ENCODE measurements at regions not wholly inside any gene's neighbourhood (a gene's known extent, or its start where the extent isn't known, plus 50 kb on each side); places are given as distances from the start of the nearest gene placed in this dataset.

DNA sequence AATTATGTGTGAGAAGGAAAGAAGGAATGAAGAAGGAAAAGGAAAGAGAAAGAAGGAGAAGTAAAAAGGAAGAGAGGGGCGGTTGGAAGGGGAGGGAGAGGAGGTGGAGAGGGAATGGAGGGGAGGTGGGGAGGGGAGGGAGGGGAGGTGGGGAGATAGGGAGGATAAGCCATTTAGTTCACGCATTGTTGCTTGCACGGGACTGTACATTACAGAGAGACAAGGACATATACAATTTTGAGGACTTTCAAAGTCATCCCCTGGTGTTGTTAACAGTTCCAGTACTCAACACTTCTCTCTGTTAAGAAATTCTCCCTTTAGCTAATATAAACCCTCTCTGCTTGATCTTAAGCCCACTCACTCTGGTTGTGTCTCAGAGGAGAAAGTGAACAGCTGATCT, 312.5 kb downstream of the GRIN2B start:
- DNase-seq: no peak

DNA sequence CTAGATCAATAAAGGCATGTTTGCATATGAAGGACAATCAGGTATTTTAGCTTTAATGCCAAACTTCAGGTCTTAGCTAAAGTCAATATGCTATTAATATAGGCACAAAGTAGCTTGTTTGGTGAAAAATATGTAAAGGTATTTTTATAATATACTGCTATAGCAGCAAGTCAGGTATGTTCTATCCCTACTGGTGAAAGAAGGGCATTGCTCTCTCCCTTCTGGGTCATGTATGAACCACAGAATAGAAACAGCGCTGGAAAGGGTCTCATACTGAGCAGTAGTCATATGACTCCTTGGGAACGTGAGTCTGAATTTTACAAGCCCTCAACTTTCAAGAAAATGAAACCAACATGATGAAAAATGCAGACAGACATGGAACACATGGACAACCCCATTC, 314.6 kb downstream of the GRIN2B start:
- no peak for DNase-seq

DNA sequence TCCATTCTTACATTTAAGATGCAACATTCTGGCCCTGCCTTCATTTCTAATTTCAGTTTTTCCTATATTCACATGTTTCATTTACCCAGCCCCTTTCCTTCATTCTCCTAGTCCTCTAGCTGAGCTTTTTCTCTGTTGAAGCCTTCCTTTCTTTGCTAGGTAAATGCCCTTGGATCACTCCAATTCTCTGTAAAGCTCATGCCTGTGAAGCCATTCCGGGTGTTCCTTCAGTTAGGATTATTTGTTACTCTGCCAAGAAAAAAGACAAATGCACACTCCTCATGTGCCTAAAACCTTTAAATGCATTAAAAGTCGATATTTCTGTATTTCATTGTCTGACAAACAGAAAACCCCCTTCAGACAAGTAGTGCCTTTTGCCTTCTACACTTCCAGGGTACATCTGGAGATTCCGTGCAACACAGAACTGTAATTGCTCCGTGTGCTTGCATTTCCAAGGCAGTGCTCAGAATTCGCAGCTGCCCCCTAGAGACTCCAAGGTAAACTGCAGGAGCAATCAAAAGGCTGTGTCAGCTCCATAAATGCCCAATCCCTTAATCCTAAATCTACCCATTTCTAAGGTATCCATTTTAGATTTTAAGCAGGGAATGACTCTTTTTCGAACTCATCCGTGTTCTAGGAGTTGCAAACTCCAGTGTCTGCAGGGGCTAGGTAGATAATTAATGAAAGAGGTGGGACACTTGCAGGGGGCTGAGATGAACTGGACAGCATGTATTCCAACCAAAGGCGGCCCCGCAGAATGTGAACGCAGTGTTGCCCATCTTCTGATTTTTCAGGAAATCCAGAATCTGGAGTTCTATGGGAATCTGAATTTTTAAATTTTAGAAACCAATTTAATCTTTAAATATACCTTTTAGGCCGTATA, 320.2 kb downstream of the GRIN2B start:
- no peak for DNase-seq

DNA sequence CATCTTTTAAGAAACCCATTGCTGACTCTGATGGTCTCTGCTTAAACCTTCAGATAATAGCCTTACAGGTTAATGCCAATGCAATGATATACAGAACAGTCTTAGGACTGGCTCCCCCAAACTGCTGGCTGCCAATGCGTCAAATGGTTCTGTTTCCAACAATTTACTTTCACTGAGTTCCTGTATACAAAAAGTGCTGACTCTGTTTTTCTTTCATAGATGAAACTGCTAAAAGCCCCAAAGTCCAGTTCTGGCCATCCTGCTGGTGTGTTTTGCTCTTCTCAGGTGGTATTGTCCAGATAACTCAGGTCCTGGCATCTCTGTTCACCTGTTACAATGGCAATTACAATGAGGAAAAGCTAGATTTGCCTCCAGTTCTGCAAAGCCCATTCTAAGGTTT, 326.9 kb downstream of the GRIN2B start:
- no peak for DNase-seq

DNA sequence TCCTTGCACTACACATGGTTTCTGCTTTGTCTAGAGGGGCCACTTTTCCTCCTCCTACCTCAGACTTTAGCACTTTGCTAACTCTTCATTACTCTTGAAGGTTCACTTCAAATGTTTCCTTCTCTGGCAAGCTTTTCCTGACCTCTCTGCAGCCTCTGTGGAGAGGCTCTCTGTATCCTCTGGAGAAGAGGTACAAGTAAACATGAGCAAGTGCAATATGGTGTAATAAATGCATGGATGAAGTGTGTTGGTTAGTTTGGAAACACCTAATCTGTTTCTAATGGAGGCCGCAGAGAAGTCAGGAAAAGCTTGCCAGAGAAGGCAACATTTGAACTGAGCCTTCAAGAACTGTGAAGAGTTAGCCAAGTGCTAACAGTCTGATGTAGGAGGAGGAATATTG, 329.3 kb downstream of the GRIN2B start:
- no peak for DNase-seq

DNA sequence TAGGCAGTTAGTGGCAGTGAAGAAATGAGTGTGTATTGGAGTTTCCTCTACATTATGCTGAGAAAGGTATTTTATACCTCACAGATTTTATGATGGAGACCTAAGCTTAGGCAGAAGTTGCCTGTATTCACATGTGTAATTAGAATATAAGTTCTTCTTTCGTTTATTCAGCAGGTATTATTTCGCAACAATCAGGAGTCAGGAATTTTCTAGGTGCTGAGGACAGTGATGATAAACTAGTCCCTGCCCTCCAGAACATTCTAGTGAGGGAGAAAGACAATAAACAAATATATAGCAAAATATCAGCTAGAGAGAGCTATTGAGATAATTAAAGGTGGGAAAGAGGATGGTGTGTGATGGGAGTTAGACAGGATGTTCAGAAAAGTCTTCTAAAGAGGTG, 345.7 kb downstream of the GRIN2B start:
- no peak for DNase-seq

DNA sequence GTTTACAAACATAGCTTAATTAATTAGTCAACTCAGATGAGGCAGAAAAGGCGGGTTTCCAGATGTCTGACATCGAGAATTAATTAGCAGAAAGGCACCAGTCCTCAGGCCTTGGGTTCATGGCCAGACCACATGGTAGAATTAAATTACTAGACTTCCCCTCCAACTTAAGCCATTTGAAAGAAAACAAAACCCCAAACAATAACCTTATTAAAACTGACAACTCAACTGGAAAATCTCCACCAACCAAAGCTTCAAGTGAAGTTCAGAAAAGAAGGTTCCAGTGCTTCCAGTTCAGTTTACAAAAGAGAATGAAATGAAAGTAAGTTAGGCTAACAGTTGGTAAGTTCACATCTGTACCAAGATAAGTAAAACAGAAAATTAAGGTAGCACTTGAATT, 349.5 kb downstream of the GRIN2B start:
- DNase-seq: no peak

DNA sequence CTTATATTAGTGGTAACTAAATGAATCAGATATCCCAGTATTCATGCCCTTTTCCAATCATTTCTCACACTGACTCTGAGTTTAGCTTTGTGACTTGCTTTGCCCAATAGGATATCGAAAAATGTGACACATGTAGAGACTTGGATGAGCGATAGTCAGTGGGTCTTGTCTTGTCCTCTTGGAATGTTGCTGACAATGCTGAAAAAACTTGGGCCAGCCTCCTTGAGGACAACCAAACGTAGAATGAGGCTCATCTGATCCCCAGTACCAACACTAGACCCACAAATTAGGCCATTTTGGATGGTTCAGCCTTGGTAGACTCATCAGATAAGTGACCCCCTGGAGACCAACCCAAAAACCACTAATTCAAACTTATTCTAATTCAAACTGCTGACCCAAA, 351.0 kb downstream of the GRIN2B start:
- DNase-seq: no peak

DNA sequence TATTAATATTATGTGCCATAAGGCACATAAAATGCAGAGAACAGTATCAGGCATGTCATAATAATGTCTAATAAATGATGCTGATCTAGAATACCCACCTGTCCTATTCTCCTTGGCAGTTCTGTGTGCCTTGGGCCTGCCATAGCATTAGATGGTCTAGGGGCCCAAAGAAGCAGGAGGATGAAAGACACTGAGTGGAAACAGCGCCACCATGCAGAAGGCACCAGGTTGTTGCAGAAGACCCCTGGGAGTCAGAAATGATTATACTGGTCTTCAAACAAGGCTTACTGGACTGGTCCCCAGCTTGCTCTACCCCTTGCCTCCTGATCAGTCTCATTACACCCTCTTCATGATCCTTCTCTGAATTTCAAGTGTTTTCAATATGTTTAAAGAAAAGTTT, 353.3 kb downstream of the GRIN2B start:
- DNase-seq: no peak

DNA sequence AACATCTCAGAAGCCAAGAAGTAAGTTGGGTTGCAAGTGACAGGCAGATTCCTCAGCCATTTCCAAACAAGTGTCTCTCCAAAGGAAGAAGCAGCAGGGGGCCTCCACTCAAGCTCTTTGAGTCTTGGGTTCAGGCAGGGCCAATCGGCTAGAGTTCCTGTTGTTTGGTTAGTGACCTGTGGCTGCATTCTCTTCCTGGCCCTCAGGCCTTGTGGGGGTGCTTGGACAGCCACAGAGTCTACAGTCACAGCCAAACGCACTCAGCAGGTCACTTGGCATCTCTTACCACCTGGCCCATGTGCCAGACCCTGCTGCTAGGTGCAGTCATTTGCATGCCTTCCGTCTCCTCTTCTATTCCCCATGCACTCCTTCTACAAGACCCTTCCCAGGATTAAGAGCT, 353.9 kb downstream of the GRIN2B start:
- no peak for DNase-seq

DNA sequence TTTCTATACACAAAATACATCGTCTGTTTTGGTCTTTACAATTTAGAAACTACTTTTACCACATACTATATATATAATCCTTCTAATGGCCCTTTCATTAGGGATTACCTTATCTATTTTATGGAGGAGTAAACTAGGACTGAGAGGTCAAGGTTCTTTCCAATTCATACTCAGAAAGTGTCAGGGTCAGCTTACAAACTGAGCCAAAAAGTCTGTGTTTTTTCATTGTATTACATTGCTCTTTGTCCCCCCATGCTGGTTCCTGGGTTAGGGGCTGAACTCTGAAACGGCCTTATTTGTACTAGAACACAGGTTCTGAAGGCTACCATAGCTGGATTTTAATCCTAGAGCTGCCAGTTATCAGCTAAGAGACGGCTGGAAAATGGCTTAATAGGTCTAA, 368.1 kb downstream of the GRIN2B start:
- no peak for DNase-seq

DNA sequence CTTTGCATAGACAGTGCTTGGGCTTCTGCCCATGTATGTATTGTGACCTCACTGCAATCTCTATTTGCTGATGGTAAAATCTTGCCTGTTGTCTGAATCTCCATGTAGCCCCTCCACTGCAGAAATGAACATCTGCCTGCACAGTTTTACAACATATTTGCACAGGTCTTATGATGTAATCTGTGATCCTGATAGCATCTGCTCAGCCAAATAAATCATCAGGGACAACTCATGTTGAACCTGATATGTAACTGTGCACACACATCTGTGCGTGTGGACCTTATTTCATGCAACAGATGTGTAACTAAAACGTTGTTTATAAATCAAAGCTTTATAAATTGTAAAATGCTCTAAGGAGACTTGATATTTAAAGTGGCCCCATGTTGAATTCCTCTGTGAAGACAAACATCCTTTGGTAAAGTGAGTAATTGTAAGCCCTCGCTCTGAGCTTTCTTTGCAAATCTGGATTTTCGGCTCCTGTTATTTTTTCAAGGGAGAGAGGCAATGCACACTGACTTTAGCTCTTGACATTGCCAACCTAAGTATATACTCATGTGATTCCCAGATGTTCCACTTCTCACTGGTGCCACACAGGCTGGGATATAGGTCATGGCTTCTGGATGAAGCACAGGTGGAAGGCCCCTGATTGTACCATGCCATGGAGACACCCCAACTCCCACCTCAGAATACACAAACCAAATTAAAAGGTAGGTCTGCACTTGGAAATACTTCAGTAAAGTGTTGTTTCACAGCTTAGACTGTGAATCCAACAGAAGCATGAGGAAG, 371.3 kb downstream of the GRIN2B start:
- DNase-seq: no peak

DNA sequence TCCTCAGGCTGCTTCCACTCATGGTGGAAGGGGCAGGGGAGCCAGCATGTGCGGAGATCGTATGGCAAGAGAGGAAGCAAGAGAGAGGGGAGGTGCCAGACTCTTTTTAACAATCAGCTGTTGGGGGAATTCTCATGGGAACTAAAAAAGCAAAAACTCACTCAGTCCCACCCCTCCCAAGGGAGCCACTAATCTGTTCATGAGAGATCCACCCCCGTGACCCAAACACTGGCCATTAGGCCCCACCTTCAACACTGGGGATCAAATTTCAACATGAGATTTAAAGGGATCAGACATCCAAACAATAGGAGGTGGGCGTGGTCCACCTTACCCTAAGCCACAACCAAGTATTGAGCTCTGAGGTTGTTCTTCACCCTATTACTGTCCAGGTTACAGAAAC, 375.1 kb downstream of the GRIN2B start:
- no peak for DNase-seq

DNA sequence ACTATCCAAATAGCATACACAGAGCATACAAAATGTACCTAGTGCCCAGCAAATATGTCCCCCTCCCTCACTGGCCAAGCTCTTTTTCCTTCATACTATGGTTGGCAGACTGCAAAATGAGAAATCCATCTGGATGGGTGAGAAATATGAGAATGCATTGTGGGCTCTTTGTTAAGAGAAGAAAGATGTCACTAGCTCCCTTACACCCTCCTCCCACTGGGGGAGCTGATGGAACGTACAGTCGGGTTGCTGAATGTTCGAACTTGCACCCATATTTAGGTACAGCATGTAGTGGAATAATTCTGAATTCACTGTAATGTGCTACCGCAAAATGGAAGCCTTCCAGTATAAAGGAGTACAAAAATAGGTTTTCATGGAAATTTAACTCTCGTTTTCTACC, 377.4 kb downstream of the GRIN2B start:
- DNase-seq: no peak

DNA sequence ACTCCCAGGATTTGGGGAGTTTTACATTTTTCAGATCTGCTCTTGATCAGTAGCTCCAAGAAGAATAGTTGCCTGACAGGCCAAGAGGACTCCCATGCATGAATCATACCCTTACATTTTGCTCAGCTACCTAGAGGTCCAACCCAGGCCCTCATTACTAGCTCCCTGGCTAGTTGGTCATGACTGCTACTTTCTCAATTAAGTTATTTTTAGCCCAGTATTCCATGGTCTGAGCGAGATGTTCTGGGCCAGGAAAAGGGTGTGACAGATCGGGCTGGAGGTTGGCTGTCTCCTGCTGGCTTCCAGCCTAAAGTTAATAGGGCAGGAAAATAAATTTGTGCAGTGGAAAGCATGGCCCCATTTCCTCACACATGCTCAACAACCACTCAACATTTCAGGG, 379.2 kb downstream of the GRIN2B start:
- no peak for DNase-seq

DNA sequence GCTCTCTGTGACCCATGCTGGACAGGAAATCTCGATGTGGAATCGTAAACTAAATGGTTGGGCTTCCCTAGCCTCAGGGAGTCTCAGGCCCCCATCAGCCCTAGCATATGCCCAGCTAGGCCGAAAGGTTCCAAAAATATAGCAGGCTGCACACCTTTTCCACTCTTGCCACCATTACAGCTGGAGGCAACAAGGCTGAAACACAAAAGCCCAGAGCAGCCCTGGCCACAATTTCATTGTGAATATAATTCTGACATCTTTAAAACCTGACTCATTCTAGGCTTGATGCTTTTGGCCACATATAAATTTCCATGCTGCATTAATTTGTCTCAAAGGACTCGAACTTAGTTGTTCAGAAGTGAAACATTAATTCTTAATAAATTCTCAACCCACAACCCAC, 382.2 kb downstream of the GRIN2B start:
- no peak for DNase-seq

DNA sequence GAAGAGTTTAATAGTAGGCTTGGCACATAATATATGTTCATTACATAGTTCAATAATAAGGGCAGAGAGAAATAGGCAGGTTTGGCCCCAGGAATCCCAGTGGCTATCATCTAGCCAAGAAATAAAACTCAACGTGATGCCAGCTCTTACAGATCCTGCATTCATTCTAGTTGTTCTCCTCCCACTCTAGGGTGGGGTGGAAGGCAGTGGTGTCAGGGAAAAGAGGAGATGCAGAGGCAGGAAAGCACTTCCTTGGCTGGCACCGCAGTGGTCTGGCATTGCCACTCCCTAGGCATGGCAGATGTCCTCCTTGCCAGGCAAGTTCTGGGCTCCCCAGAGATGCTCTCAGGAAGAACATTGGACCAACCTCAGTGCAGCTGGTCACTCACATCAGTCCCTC, 383.6 kb downstream of the GRIN2B start:
- DNase-seq: no peak

DNA sequence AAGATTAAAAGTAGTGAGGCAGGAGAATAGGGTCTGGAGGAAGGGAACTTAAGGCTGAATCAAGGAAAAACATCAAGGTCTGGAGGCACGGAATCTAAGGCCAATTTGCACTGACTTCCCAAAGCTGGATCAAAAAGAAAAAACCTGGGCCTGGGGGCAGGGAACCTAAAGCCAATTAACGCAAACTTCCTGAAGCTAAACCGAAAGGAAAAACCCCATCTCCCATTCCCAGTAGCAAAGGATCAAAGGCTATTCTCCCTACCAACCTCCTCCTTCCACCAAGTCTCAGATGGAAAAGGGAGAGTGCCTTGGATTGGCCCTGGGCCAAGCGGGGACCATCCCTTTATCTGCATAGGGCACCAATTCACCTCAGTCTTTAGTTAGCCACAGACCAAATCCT, 384.2 kb downstream of the GRIN2B start:
- DNase-seq: no peak

DNA sequence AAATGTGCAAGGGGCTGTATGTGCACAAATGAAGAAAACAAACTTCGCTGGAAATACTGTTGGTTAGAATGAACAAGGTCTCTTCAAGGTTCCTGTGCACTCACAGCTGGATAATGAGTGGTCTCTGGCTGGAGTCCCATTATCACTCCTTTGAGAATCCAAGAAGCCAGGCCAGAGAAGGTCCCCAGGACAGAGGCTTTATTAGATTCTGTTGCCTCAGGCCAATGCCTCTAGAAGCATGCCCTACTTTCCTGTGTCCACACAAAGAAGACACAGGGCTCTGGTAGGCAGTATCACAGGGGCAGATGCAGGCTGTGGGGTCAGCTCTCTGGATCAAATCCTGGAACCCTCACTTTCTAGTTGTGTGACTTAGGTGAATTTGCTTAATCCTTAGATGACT, 384.7 kb downstream of the GRIN2B start:
- DNase-seq: no peak

DNA sequence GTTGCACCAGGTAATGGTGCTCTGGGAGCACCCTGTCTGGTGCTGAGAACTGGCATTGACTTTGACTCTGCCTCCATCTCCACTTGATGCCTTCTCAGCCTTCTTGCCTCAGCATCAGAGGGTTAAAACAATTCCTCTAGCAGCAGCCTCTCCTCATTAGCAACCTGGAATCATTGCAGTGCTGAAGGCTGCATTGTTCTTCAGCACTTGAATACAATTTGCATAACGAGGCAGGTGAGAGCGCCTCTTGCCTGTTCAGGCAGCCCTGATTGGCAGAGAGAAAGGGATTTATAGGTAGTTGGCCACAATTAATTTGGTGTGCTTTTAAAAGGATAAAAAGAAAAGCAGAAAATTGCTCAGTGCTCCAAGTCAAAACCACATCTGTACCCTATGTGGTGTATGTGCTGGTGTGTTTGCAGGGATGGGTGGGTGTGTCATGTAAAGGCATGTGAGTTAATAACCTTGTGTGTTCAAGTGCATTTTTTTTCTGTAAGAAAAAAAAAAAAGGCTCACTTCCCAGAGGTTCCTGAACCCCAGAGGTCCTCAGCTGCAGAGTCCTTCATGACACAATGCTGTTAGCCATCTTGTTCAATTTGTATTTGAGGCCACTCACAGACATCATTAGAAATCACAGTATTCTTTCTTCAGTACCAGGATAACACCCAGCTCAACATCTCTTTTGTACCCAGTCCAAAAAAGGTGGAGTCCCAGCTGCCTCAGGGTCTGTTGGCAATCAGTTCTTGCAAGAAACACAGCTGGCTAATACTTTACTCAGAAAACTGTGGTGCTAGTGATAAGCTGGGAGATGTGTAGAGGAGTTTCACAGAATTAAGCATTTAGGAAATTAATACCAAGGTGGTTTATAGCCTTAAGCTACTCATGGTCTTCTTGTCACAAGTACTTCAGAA, 385.6 kb downstream of the GRIN2B start:
- no peak for DNase-seq

DNA sequence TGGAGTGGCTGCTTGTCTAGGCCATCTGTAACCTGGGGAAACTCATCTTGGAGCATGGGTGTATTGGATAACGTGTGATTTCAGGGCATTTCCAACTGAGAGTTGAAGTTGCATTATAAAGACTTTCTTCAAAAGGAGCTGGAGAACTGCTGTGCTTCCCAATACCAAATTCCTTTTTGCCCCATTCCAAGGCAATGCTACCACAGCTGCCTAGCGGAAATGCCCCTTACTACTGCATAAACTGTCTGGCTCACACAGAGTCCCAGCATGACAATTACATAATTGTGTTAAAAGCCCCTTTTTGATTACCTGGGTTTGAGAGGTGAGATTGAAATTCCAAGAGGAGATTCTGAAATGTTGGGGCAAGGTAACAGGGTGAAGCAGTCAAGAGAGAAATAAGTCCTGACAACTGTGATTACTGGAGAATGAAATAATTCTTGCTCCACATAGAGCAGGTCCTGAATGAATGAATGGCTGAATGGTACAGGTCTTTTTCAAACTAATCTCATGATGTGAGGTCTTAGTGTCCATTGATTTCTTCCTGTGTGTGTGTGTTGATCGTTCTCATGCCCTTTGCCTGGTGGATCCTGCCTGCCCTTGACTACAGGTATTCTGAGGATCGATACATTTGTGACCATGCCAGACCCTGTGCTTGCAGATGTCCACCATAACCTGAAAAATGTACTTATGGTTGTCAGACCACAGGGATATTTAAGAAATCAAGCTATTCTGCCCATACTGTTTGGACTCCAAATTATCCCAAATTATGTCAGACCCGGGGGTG, 386.5 kb downstream of the GRIN2B start:
- no peak for DNase-seq
